RWPE1 (cell line): ENCODE measurements at regions not wholly inside any gene's neighbourhood (a gene's known extent, or its start where the extent isn't known, plus 50 kb on each side); places are given as distances from the start of the nearest gene placed in this dataset.

ENCODE experiments used
- CTCF ChIA-PET: fragments of 350-600 bp; sonication (Branson Sonifier 250); formaldehyde crosslinking; extraction: SDS; loops from one replicate; lab custom pipeline; 2021; lab: Yijun Ruan, JAX
- POLR2A ChIA-PET: fragments of 400-600 bp; formaldehyde crosslinking; extraction: SDS; loops from one replicate; lab custom pipeline; 2020; ENCODE audit warnings: antibody characterized with exemption; ENCODE audit not compliant: low non-redundant PET; lab: Yijun Ruan, JAX
- DNase-seq: peaks from one replicate; pipeline ENCODE4 v3.0.0; 2012; ENCODE audit warnings: low spot score
- H3K27ac ChIP-seq: fragments of 450-650 bp; 2 replicates; pipeline ENCODE4 v1.5.1; 2017
- TF ChIP-seq, protein P1 (sequence below): fragments of 450-650 bp; conservative IDR thresholded peaks from 2 replicates; pipeline ENCODE4 v1.5.1; 2017; ENCODE audit warnings: low read depth, mild to moderate bottlenecking

DNA sequence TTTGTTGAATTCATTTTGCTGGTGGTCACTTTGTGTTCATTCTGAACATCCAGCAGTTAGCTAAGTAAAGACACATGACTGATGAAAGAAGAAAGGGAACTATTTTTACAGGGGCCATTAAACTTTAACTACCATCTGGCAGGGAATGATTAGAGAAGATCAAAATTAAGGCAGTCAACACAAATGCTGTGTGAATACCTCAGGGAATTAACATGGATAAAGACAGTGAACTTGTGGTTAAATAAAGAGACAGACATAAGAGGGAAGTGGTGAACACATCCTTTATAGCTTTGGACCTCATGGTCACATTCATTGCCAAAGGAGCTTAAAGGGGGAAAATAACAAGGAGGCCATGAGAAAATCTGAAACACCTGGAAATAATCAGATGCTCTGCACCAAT is 52.6 kb upstream of the ATP5MC3 start:
- no peak overlapping the region for H3K27ac ChIP-seq
- CTCF ChIA-PET = no interaction called here
- TF ChIP-seq, protein P1, sequence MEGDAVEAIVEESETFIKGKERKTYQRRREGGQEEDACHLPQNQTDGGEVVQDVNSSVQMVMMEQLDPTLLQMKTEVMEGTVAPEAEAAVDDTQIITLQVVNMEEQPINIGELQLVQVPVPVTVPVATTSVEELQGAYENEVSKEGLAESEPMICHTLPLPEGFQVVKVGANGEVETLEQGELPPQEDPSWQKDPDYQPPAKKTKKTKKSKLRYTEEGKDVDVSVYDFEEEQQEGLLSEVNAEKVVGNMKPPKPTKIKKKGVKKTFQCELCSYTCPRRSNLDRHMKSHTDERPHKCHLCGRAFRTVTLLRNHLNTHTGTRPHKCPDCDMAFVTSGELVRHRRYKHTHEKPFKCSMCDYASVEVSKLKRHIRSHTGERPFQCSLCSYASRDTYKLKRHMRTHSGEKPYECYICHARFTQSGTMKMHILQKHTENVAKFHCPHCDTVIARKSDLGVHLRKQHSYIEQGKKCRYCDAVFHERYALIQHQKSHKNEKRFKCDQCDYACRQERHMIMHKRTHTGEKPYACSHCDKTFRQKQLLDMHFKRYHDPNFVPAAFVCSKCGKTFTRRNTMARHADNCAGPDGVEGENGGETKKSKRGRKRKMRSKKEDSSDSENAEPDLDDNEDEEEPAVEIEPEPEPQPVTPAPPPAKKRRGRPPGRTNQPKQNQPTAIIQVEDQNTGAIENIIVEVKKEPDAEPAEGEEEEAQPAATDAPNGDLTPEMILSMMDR = no peak
- no peak for DNase-seq
- POLR2A ChIA-PET = no interaction called here

DNA sequence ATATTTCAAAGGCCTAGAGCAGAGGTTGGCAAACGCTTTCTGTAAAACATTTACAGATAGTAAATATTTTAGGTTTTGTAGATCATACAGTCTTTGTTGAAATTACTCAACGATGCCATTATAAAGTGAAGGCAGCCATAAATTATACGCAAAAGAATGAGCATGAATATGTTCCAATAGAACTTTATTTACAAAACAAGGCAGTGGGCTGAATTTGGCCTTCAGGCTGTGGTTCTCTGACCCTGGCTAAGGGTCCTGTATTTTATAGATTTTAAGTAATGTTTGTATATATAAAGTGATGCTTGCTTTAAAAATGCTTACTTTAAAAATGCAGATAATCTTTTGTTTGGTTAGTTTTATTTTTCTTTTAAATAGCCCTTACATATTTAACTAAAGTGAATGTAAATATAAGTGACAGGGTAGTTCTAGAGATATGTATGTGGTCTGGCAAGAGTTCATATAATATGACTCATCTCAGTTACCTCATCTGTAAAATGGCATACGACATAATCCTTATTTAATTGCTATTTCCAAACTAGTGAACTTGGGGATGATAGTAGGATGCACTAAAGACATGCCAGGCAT is 51.7 kb upstream of the ATP5MC3 start:
- DNase-seq = peak; percentile 59

More for the DNA sequence above, 51.7 kb upstream of the ATP5MC3 start:
- POLR2A ChIA-PET = no interaction called here
- H3K27ac ChIP-seq = no peak overlapping the region
- TF ChIP-seq, protein P1 = no peak
- CTCF ChIA-PET = no interaction called here
